Right ventricle myocardium inferior (tissue), 1 donor: ENCODE measurements at regions not wholly inside any gene's neighbourhood (a gene's known extent, or its start where the extent isn't known, plus 50 kb on each side); places are given as distances from the start of the nearest gene placed in this dataset.
"Not testable (repeated sequence)": the region's sequence is repeated elsewhere in the genome, so short reads cannot be mapped to it uniquely, and the experiment has no call there.

Experiments
- ATAC-seq: fragments of 200-7000 bp; cut with Tn5 transposase; one replicate; pipeline ENCODE4 v1.9.1; 2020; ENCODE audit warnings: mild to moderate bottlenecking, moderate library complexity
- DNase-seq: peaks from one replicate; pipeline ENCODE4 v3.0.0; 2021; ENCODE audit errors: missing footprints
- intact Hi-C: fragments of 100-400 bp; cut with DNase I; formaldehyde crosslinking; loops from one replicate; pipeline ENCODE4 v1.11.0; 2022
- donor health status: DM: no; HTN: yes; CAD: no; lungs with severe emphysema.

- ATAC-seq: no peak
Observed at GRCh38 chr5:62896121-62896893, 317.7 kb downstream of the LRRC70 start.

GRCh38 chr5:62886603-62887315 lies 308.1 kb downstream of the LRRC70 start:
- no peak for DNase-seq
- intact Hi-C loops: no loop called here
- ATAC-seq: no peak

More at GRCh38 chr5:62896121-62896893, 317.7 kb downstream of the LRRC70 start:
- no peak for DNase-seq
- intact Hi-C loops: no loop called here

DNA sequence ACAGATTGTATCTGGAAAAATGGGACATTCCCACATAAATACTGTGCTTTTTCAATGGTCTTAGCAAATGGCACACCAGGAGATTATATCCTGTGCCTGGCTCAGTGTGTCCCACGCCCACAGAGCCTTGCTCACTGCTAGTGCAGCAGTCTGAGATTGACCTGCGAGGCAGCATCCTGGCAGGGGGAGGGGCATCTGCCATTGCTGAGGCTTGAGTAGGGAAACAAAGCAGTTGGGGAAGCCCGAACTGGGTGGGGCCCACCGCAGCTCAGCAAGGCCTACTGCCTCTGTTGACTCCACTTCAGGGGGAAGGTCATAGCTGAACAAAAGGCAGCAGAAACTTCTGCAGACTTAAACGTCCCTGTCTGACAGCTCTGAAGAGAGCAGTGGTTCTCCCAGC lies 258.7 kb downstream of the LRRC70 start:
- ATAC-seq, intact Hi-C loops, DNase-seq: not testable (repeated sequence)

DNA sequence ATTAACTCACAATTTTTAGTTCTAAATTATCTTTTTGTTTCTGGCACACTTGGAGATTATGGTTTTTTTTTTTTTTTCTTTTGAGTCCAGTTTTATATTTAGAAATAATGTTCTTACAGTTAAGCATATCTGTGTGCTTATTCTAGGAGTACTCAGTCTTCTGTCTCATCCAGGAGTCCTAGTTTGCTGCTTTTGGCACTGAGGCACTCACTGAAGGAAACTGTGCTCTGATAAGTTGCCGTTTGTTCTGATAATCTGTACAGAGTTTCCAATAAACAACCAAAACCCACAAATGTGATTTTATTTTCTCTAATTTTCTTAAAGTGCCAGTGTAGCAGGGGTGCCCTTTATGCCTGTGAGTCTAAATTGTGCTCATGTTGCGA lies 251.0 kb downstream of the LRRC70 start:
- no peak for DNase-seq
- no peak for ATAC-seq
- intact Hi-C loops: no loop called here

DNA sequence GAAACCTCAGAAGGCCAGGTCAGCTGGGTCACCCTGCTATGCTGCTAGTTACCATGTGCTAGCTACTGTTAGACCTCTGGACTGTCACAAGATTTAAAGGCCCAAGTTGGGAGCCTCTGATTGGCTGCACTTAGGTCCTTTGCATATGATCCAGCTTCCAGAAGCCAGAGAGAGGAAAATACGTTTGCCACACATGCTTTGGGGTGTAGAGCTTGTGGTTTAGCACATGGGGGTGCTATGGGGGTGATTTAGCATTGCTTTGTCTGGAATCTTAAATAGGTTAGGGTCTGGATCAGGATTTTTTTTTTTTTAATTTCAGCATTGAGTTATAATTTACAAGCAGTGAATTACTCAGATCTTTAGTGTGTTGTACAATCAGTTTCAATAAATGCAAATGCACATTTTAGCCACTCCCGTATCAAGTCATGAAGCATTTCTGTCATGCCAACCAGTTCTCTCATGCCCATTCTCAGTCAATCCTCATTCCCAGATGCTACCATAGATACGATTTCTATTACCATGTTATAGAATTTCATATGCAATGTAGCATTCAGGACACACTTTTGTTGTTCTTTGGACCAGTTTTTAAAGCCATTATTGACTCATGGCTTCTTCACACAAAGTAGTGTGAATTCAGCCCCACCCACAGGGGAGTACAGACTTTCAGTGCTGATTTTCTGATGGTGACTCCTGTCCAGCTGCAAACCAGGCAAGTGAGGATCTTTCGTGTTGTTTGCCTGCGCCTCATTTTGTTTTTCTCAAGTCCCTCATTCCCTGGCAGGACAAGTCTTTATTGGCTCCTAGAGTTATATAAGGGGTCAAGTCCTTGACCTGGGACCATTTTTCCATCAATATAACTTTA lies 250.4 kb downstream of the LRRC70 start:
- intact Hi-C loops: no loop called here
- DNase-seq (no peak), ATAC-seq (no peak)

DNA sequence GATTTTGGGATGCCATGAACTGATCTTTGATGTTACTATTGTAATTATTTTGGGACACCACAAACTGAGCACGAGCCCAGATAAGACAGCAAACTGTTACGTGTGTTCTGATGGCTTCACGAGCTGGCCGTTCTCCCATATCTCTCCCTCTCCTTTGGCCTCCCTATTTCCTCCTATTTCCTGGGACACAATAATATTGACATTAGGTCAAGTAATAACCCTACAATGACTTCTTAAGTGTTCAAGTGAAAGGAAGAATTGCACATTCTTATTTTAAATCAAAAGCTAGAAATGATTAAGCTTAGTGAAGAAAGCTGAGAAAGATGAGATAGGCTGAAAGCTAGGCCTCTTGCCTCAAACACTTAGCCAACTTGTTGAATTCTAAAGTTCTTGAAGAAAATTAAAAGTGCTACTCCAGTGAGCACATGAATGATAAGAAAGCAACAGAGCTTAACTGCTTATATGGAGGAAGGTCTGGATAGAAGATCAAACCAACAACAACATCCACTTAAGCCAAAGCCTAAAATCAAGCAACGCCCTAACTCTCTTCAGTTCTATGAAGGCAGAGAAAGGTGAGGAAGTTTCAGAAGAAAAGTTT lies 247.1 kb downstream of the LRRC70 start:
- DNase-seq: no peak
- ATAC-seq: no peak
- intact Hi-C loops: no loop called here

GRCh38 chr5:62824936-62825335 lies 246.3 kb downstream of the LRRC70 start:
- DNase-seq (no peak), ATAC-seq (no peak)
- intact Hi-C loops: no loop called here

- DNase-seq, intact Hi-C loops, ATAC-seq: not testable (repeated sequence)
Observed at GRCh38 chr5:62817043-62817442, 238.4 kb downstream of the LRRC70 start.

DNA sequence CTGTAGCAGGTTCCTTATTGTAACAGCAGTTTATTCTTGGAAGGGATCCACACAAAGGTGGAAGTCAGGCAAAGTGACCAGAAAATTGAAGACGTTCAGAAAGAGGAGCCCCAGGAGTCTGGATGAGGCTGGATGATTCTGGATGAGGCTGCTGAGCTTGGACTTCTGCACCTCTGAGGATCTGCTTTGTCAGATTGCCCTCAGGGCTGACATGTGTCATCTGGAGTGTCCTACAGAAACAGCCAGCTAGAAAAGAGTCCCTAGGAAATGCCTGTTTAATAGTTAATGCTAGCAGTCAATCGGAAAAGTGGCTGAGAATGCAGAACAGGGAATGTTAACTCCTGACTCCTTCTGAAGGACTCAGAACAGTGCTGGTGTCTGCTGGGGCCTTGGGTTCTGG lies 236.4 kb downstream of the LRRC70 start:
- DNase-seq (no peak), ATAC-seq (no peak)
- intact Hi-C loops: no loop called here

GRCh38 chr5:62812621-62813255 lies 234.1 kb downstream of the LRRC70 start:
- intact Hi-C loops: no loop called here
- DNase-seq (no peak), ATAC-seq (no peak)

GRCh38 chr5:62804819-62805218 lies 226.2 kb downstream of the LRRC70 start:
- intact Hi-C loops, DNase-seq, ATAC-seq: not testable (repeated sequence)

DNA sequence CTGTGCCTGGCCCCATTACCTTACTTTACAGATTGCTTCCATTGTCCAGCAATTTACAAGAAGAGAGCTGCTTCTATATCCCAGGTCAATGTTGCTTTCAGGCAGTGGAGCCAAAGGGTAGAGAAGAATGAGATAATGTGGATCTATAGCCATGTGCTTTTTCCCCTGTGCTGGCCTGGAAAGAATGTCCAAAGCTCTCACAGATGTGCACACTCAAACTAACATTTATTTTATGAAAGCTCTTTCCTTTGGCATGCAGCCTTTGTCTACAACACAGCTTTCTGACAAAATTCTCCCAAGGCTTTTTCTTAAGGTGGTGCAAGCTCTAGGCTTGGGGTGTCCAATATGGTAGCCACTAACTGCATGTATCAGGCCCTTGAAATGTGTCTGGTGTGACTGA lies 217.3 kb downstream of the LRRC70 start:
- ATAC-seq (no peak), DNase-seq (no peak)
- intact Hi-C loops: no loop called here

GRCh38 chr5:62794456-62794855 lies 215.8 kb downstream of the LRRC70 start:
- DNase-seq (no peak), ATAC-seq (no peak)
- intact Hi-C loops: no loop called here

GRCh38 chr5:62791059-62791458 lies 212.4 kb downstream of the LRRC70 start:
- intact Hi-C loops: no loop called here
- DNase-seq (no peak), ATAC-seq (no peak)

GRCh38 chr5:62790348-62790747 lies 211.7 kb downstream of the LRRC70 start:
- intact Hi-C loops: no loop called here
- ATAC-seq: peak; percentile 46
- no peak for DNase-seq

DNA sequence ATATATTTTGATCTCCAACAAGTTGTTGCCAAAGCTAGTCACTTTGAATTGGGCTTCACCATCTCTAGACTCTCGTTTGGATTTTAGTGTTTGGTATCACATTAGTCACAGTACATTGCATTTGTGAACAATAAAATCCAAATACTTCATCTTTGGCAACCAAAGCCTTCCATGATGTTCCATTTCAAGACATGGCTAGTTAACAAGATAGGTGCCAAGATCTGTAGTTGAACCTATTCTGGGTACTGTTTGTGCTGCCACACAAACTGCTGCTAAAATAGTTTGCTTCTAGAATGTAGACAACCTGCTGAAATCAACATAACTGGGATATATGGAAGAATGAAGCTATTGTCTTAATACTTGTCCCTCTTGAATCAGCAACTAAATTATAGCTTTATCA lies 207.5 kb downstream of the LRRC70 start:
- DNase-seq: no peak
- ATAC-seq: no peak
- intact Hi-C loops: no loop called here

GRCh38 chr5:62785588-62785987 lies 207.0 kb downstream of the LRRC70 start:
- DNase-seq: no peak
- no peak for ATAC-seq
- intact Hi-C loops: no loop called here

- ATAC-seq (no peak), DNase-seq (no peak)
- intact Hi-C loops: no loop called here
Observed at GRCh38 chr5:62783374-62784057, 204.9 kb downstream of the LRRC70 start.
